ENCODE measurements at regions not wholly inside any gene's neighbourhood (a gene's known extent, or its start where the extent isn't known, plus 50 kb on each side); places are given as distances from the start of the nearest gene placed in this dataset.
"Not testable (repeated sequence)": the region's sequence is repeated elsewhere in the genome, so short reads cannot be mapped to it uniquely, and the experiment has no call there.

- DNase-seq, result no peak
These were observed 1333.3 kb upstream of the SLC39A10 start for GRCh38 chr2:194323740-194324139.

- no peak for DNase-seq
These were observed 1336.5 kb upstream of the SLC39A10 start for GRCh38 chr2:194320520-194320919.

GRCh38 chr2:194319222-194319992 is 1337.6 kb upstream of the SLC39A10 start:
- DNase-seq, result no peak

- DNase-seq, result no peak
These were observed 1343.0 kb upstream of the SLC39A10 start for GRCh38 chr2:194314042-194314441.

GRCh38 chr2:194304191-194304590 is 1352.8 kb upstream of the SLC39A10 start:
- no peak for DNase-seq

GRCh38 chr2:194301946-194302345 is 1355.1 kb upstream of the SLC39A10 start:
- no peak for DNase-seq

- no peak for DNase-seq
These were observed 1362.9 kb upstream of the SLC39A10 start for GRCh38 chr2:194294156-194294555.

- DNase-seq, result no peak
These were observed 1365.9 kb upstream of the SLC39A10 start for GRCh38 chr2:194291104-194291503.

- DNase-seq, result no peak
These were observed 1367.2 kb upstream of the SLC39A10 start for GRCh38 chr2:194289712-194290346.

- DNase-seq, result not testable (repeated sequence)
These were observed 1380.4 kb upstream of the SLC39A10 start for GRCh38 chr2:194276667-194277066.

GRCh38 chr2:194271293-194271961 is 1385.6 kb upstream of the SLC39A10 start:
- DNase-seq, result no peak

GRCh38 chr2:194270648-194271047 is 1386.4 kb upstream of the SLC39A10 start:
- no peak for DNase-seq

- DNase-seq, result no peak
These were observed 1392.4 kb upstream of the SLC39A10 start for GRCh38 chr2:194264586-194264985.

GRCh38 chr2:194260185-194260584 is 1396.8 kb upstream of the SLC39A10 start:
- no peak for DNase-seq

GRCh38 chr2:194257095-194257494 is 1399.9 kb upstream of the SLC39A10 start:
- no peak for DNase-seq

GRCh38 chr2:194253528-194254259 is 1403.3 kb upstream of the SLC39A10 start:
- no peak for DNase-seq

- DNase-seq, result no peak
These were observed 1404.9 kb upstream of the SLC39A10 start for GRCh38 chr2:194252127-194252526.

- DNase-seq, result no peak
These were observed 1424.4 kb upstream of the SLC39A10 start for GRCh38 chr2:194232600-194232999.

- DNase-seq, result no peak
These were observed 1433.8 kb upstream of the SLC39A10 start for GRCh38 chr2:194223218-194223617.

GRCh38 chr2:194214192-194214591 is 1442.8 kb upstream of the SLC39A10 start:
- no peak for DNase-seq

GRCh38 chr2:194205568-194206227 is 1451.3 kb upstream of the SLC39A10 start:
- DNase-seq, result no peak

- no peak for DNase-seq
These were observed 1453.1 kb upstream of the SLC39A10 start for GRCh38 chr2:194203898-194204297.

GRCh38 chr2:194182888-194183287 is 1474.1 kb upstream of the SLC39A10 start:
- DNase-seq, result no peak

Data from activated CD4-positive, alpha-beta T cell treated with anti-CD3 and anti-CD28 coated beads for 4 hours (primary cell).